CD14-positive monocyte (primary cell): ENCODE measurements at regions not wholly inside any gene's neighbourhood (a gene's known extent, or its start where the extent isn't known, plus 50 kb on each side); places are given as distances from the start of the nearest gene placed in this dataset.
"Not testable (repeated sequence)": the region's sequence is repeated elsewhere in the genome, so short reads cannot be mapped to it uniquely, and the experiment has no call there.

ENCODE experiments used
- DNase-seq, 3 donors: peaks; one replicate each; pipeline ENCODE4 v3.0.0-alpha.2; 2011 to 2022
- H2AFZ ChIP-seq: 2 replicates; pipeline ENCODE4 v1.6.0; 2012; ENCODE audit warnings: mild to moderate bottlenecking, low read depth, low read length, inconsistent platforms; ENCODE audit not compliant: insufficient read depth, poor library complexity, severe bottlenecking
- H3K27ac ChIP-seq, 2 donors: 1 replicate in 1 of 2; 2 replicates in 1 of 2; pipeline ENCODE4 v1.5.1; 2012 to 2013; ENCODE audit warnings: low read length in 2 of 2, control low read depth in 1 of 2, inconsistent platforms in 1 of 2, low read depth in 1 of 2, mild to moderate bottlenecking in 1 of 2
- H3K27me3 ChIP-seq, 2 donors: one replicate each; pipeline versions ENCODE4 v1.6.0 to v1.6.1; 2011 to 2013; ENCODE audit warnings: low read length in 2 of 2; ENCODE audit not compliant: control insufficient read depth in 2 of 2, insufficient read depth in 2 of 2
- H3K36me3 ChIP-seq, 2 donors: replicated peaks in 1 of 2; 1 replicate in 1 of 2; 2 replicates in 1 of 2; pipeline versions ENCODE4 v1.5.1 to v1.6.1; 2012 to 2013; ENCODE audit warnings: low read length in 2 of 2, control low read depth in 1 of 2, inconsistent platforms in 1 of 2, mild to moderate bottlenecking in 1 of 2; ENCODE audit not compliant: insufficient read depth in 2 of 2, control insufficient read depth in 1 of 2
- H3K4me1 ChIP-seq, 2 donors: 1 replicate in 1 of 2; 2 replicates in 1 of 2; pipeline versions ENCODE4 v1.5.1 to v1.6.1; 2012 to 2013; ENCODE audit warnings: low read length in 2 of 2, control low read depth in 1 of 2, inconsistent platforms in 1 of 2, mild to moderate bottlenecking in 1 of 2, moderate library complexity in 1 of 2; ENCODE audit not compliant: insufficient read depth in 2 of 2, control insufficient read depth in 1 of 2
- H3K4me2 ChIP-seq: replicated peaks from 2 replicates; pipeline ENCODE3; 2012; ENCODE audit warnings: low read length, moderate library complexity, mild to moderate bottlenecking; ENCODE audit not compliant: poor library complexity, severe bottlenecking; ENCODE audit errors: extremely low read depth
- H3K4me3 ChIP-seq, 3 experiments: fragments of 200-600 bp in 1 of 3; sonication (generic) in 1 of 3; replicated peaks in 1 of 3; 1 replicate in 2 of 3; 2 replicates in 1 of 3; pipeline ENCODE4 v1.5.1; 2011 to 2013; ENCODE audit warnings: low read length in 3 of 3, mild to moderate bottlenecking in 3 of 3, control low read depth in 2 of 3, low read depth in 2 of 3, inconsistent platforms in 1 of 3, moderate library complexity in 1 of 3
- H3K79me2 ChIP-seq: 2 replicates; pipeline ENCODE4 v1.6.0; 2012; ENCODE audit warnings: mild to moderate bottlenecking, control low read depth, inconsistent platforms, low read length, moderate library complexity; ENCODE audit not compliant: insufficient read depth
- H3K9ac ChIP-seq: 2 replicates; pipeline ENCODE4 v1.6.0; 2017; ENCODE audit warnings: low read length, mild to moderate bottlenecking; ENCODE audit not compliant: insufficient read depth, poor library complexity, severe bottlenecking
- H3K9me3 ChIP-seq, 2 donors: replicated peaks in 1 of 2; 1 replicate in 1 of 2; 2 replicates in 1 of 2; pipeline versions ENCODE4 v1.5.1 to v1.6.1; 2012 to 2013; ENCODE audit warnings: low read length in 2 of 2, control low read depth in 1 of 2; ENCODE audit not compliant: control insufficient read depth in 1 of 2, insufficient read depth in 1 of 2
- H4K20me1 ChIP-seq: 2 replicates; pipeline ENCODE4 v1.6.0; 2012; ENCODE audit warnings: mild to moderate bottlenecking, low read length, control low read depth, moderate library complexity; ENCODE audit not compliant: insufficient read depth
- H3K27ac Mint-ChIP-seq, 7 donors: one replicate each; pipeline ENCODE4 v1.8.0; 2020; ENCODE audit warnings: mild to moderate bottlenecking in 7 of 7, mixed read lengths in 7 of 7, moderate library complexity in 6 of 7, inconsistent platforms in 2 of 7
- H3K27me3 Mint-ChIP-seq, 3 donors: one replicate each; pipeline ENCODE4 v1.8.0; 2021 to 2022; ENCODE audit warnings: low read depth in 3 of 3, mild to moderate bottlenecking in 3 of 3, mixed read lengths in 3 of 3, moderate library complexity in 3 of 3, inconsistent platforms in 1 of 3
- H3K36me3 Mint-ChIP-seq, 2 donors: one replicate each; pipeline ENCODE4 v1.8.0; 2020; ENCODE audit warnings: mixed read lengths in 2 of 2, inconsistent platforms in 1 of 2, mild to moderate bottlenecking in 1 of 2
- H3K4me1 Mint-ChIP-seq: one replicate; pipeline ENCODE4 v1.8.0; 2020; ENCODE audit warnings: mild to moderate bottlenecking, mixed read lengths
- H3K4me3 Mint-ChIP-seq, 2 donors: one replicate each; pipeline ENCODE4 v1.8.0; 2020; ENCODE audit warnings: mild to moderate bottlenecking in 2 of 2, mixed read lengths in 2 of 2, moderate library complexity in 1 of 2
- H3K9me3 Mint-ChIP-seq, 7 donors: one replicate each; pipeline ENCODE4 v1.8.0; 2020 to 2022; ENCODE audit warnings: mixed read lengths in 7 of 7, mild to moderate bottlenecking in 6 of 7, moderate library complexity in 6 of 7, inconsistent platforms in 2 of 7
- CTCF ChIP-seq: fragments of 200-600 bp; IDR thresholded peaks from one replicate; pipeline ENCODE4 v1.8.0; 2022; ENCODE audit warnings: antibody characterized with exemption, mild to moderate bottlenecking
- WGBS: methylation state at CpG from one replicate; pipeline ENCODE4 v1.1.5; 2013; ENCODE audit warnings: missing lambda C conversion rate; ENCODE audit not compliant: insufficient coverage; 5-methylcytosine and 5-hydroxymethylcytosine counted together
- intact Hi-C, 2 donors: fragments of 100-400 bp; cut with micrococcal nuclease; formaldehyde crosslinking; loops; one replicate each; pipeline versions ENCODE4 v1.15.0 to v1.15.1; 2023

GRCh38 chr13:56752636-56753035, 388.1 kb upstream of the PRR20A start:
- H3K27ac Mint-ChIP-seq = no peak overlapping the region
- Histone ChIP-seq H2AFZ (no peak overlapping the region), H3K27me3 (no peaks in the 10 kb centered on the region), H3K4me1 (no peaks in the 10 kb centered on the region), H3K36me3 (no peaks in the 10 kb centered on the region), H3K9ac (no peak overlapping the region), H3K4me2 (no peak overlapping the region), H4K20me1 (no peaks in the 10 kb centered on the region), H3K27ac (no peak overlapping the region), H3K4me3 (no peak overlapping the region), H3K9me3 (peaks cover 5% of the 10 kb centered on the region in 2 donors), H3K79me2 (no peaks in the 10 kb centered on the region)
- H3K36me3 Mint-ChIP-seq = no peaks in the 10 kb centered on the region
- no peak overlapping the region for H3K4me3 Mint-ChIP-seq
- no peaks in the 10 kb centered on the region for H3K27me3 Mint-ChIP-seq
- H3K9me3 Mint-ChIP-seq = peaks cover 0 to 8% (median 2%) of the 10 kb centered on the region in 7 donors
- no CpG with 5 or more reads among the region's 1 CpG for WGBS
- TF ChIP-seq CTCF = no peak
- no peaks in the 10 kb centered on the region for H3K4me1 Mint-ChIP-seq
- no peak for DNase-seq
- intact Hi-C loops = no loop called here

- 90% methylated on average over 3 of the region's 3 CpGs for WGBS
- TF ChIP-seq CTCF = no peak
Observed at GRCh38 chr13:56755181-56755935, 385.4 kb upstream of the PRR20A start.

GRCh38 chr13:56763333-56763732, 377.4 kb upstream of the PRR20A start:
- H3K4me1 ChIP-seq, H3K4me3 ChIP-seq, H3K27me3 Mint-ChIP-seq, H3K79me2 ChIP-seq, H4K20me1 ChIP-seq, H3K4me2 ChIP-seq, H2AFZ ChIP-seq, DNase-seq, H3K4me3 Mint-ChIP-seq, H3K36me3 Mint-ChIP-seq, intact Hi-C loops, H3K9ac ChIP-seq, H3K4me1 Mint-ChIP-seq, H3K27ac Mint-ChIP-seq, H3K27me3 ChIP-seq, H3K36me3 ChIP-seq, H3K27ac ChIP-seq: not testable (repeated sequence)
- peaks cover 16 to 22% of the 10 kb centered on the region in 2 donors for H3K9me3 ChIP-seq
- no CpG with 5 or more reads among the region's 1 CpG for WGBS
- H3K9me3 Mint-ChIP-seq = peaks cover 0 to 13% (median 6%) of the 10 kb centered on the region in 7 donors

More at GRCh38 chr13:56755181-56755935, 385.4 kb upstream of the PRR20A start:
- H3K9me3 Mint-ChIP-seq = peaks cover 0 to 10% (median 1%) of the 10 kb centered on the region in 7 donors
- Histone ChIP-seq H3K79me2 (no peaks in the 10 kb centered on the region), H3K4me2 (no peak overlapping the region), H3K9ac (no peak overlapping the region), H3K4me3 (no peak overlapping the region), H3K27ac (no peak overlapping the region), H2AFZ (no peak overlapping the region), H4K20me1 (no peaks in the 10 kb centered on the region), H3K27me3 (no peaks in the 10 kb centered on the region), H3K9me3 (peaks cover 4 to 7% of the 10 kb centered on the region in 2 donors), H3K4me1 (no peaks in the 10 kb centered on the region), H3K36me3 (no peaks in the 10 kb centered on the region)
- DNase-seq = no peak
- H3K4me1 Mint-ChIP-seq = no peaks in the 10 kb centered on the region
- no peak overlapping the region for H3K27ac Mint-ChIP-seq
- intact Hi-C loops = no loop called here
- no peaks in the 10 kb centered on the region for H3K27me3 Mint-ChIP-seq
- no peak overlapping the region for H3K4me3 Mint-ChIP-seq
- H3K36me3 Mint-ChIP-seq = no peaks in the 10 kb centered on the region
